Motor neuron (in vitro differentiated cells): ENCODE measurements at regions not wholly inside any gene's neighbourhood (a gene's known extent, or its start where the extent isn't known, plus 50 kb on each side); places are given as distances from the start of the nearest gene placed in this dataset.
A peak's percentile ranks its signal among the peaks of the same experiment; 100 is the strongest.

ENCODE experiments used
- ATAC-seq, 8 experiments: fragments of 200-7000 bp; cut with Tn5 transposase; replicated peaks in 6 of 8; 2 replicates each; pipeline ENCODE4 v1.8.0; 2021; ENCODE audit warnings: mild to moderate bottlenecking in 8 of 8, moderate library complexity in 8 of 8
- H3K27ac ChIP-seq, 2 donors: fragments of 250-450 bp; sonication (Bioruptor Pico); 2 replicates each; pipeline ENCODE4 v1.9.0; 2021; ENCODE audit warnings: antibody characterized with exemption in 2 of 2, mild to moderate bottlenecking in 2 of 2, moderate library complexity in 1 of 2
- H3K4me1 ChIP-seq, 2 donors: fragments of 250-450 bp; sonication (Bioruptor Pico); replicated peaks in 1 of 2; 2 replicates each; pipeline ENCODE4 v1.6.1; 2021; ENCODE audit warnings: antibody characterized with exemption in 2 of 2, mild to moderate bottlenecking in 2 of 2, moderate library complexity in 1 of 2
- H3K4me3 ChIP-seq, 5 donors: fragments of 250-450 bp; sonication (Bioruptor Pico); 2 replicates each; pipeline ENCODE4 v1.9.0; 2021; ENCODE audit warnings: antibody characterized with exemption in 5 of 5, mild to moderate bottlenecking in 5 of 5, moderate library complexity in 4 of 5
- WGBS, 10 experiments: fragments of 450-650 bp; shearing (Covaris generic); methylation state at CpG; one replicate each; pipeline ENCODE4 v1.0.0; 2022; 5-methylcytosine and 5-hydroxymethylcytosine counted together
- in situ Hi-C, 9 experiments: fragments of 400-800 bp; cut with MboI; loops; one replicate each; pipeline ENCODE4 v1.15.0; 2021; ENCODE audit warnings: low sequenced_read_pairs in 9 of 9, low pct_unique_long_range_greater_than_20kb in 2 of 9; ENCODE audit not compliant: unreplicated experiment in 9 of 9

GRCh38 chr6:37580176-37580955, 80.7 kb upstream of the CCDC167 start:
- H3K27ac ChIP-seq = no peak overlapping the region
- no peak overlapping the region for H3K4me3 ChIP-seq
- ATAC-seq = peak in 1 of 8 experiments; percentile 22
- in situ Hi-C loops = no loop called here
- peaks cover 36 to 39% of the 10 kb centered on the region in 2 donors for H3K4me1 ChIP-seq
- WGBS, 10 experiments = 40 to 98% (median 89%) methylated on average over 3 to 9 of the region's 11 CpGs

GRCh38 chr6:37579444-37580067, 79.9 kb upstream of the CCDC167 start:
- Histone ChIP-seq H3K4me1 (peaks cover 32 to 35% of the 10 kb centered on the region in 2 donors), H3K27ac (no peak overlapping the region), H3K4me3 (no peak overlapping the region)
- no peak for ATAC-seq
- in situ Hi-C loops = no loop called here
- WGBS, 10 experiments = 19 to 100% (median 79%) methylated on average over 1 to 7 of the region's 7 CpGs; no CpG with 5 or more reads in 1 of the 10 experiments

- Histone ChIP-seq H3K27ac (no peak overlapping the region), H3K4me3 (no peak overlapping the region), H3K4me1 (peaks cover 29 to 33% of the 10 kb centered on the region in 2 donors)
- in situ Hi-C loops = no loop called here
- no peak for ATAC-seq
- WGBS, 10 experiments = 83 to 100% (median 92%) methylated on average over 1 to 6 of the region's 12 CpGs; no CpG with 5 or more reads in 3 of the 10 experiments
Measured at GRCh38 chr6:37578104-37578503, 78.4 kb upstream of the CCDC167 start.

- no peak overlapping the region for H3K4me3 ChIP-seq
Measured at GRCh38 chr6:37576336-37576737, 76.6 kb upstream of the CCDC167 start.

GRCh38 chr6:37575221-37575620, 75.5 kb upstream of the CCDC167 start:
- Histone ChIP-seq H3K27ac (no peak overlapping the region), H3K4me3 (no peak overlapping the region), H3K4me1 (peaks cover 38 to 42% of the 10 kb centered on the region in 2 donors)
- in situ Hi-C loops = no loop called here
- no peak for ATAC-seq
- WGBS, 10 experiments = 71 to 100% (median 86%) methylated on average over 1 to 4 of the region's 4 CpGs; no CpG with 5 or more reads in 2 of the 10 experiments

More at GRCh38 chr6:37576336-37576737, 76.6 kb upstream of the CCDC167 start:
- ATAC-seq = peak in 7 of 8 experiments; percentile 90 to 99 (median 98)
- Histone ChIP-seq H3K27ac (peak overlapping the region; percentile 32 to 53), H3K4me1 (peaks cover 26 to 31% of the 10 kb centered on the region in 2 donors)
- in situ Hi-C loops = no loop called here
- WGBS, 10 experiments = 0 to 90% (median 74%) methylated on average over 1 to 6 of the region's 7 CpGs; no CpG with 5 or more reads in 4 of the 10 experiments

GRCh38 chr6:37572334-37572733, 72.6 kb upstream of the CCDC167 start:
- H3K4me1 ChIP-seq = peaks cover 49 to 50% of the 10 kb centered on the region in 2 donors
- in situ Hi-C loops = no loop called here
- 92 to 100% (median 92%) methylated on average over 1 to 2 of the region's 4 CpGs; no CpG with 5 or more reads in 6 of the 10 experiments for WGBS, 10 experiments

GRCh38 chr6:37570482-37571133, 70.9 kb upstream of the CCDC167 start:
- 10 to 82% (median 50%) methylated on average over 1 to 16 of the region's 26 CpGs; no CpG with 5 or more reads in 1 of the 10 experiments for WGBS, 10 experiments
- Histone ChIP-seq H3K27ac (peak overlapping the region; percentile 6 to 21), H3K4me1 (peaks cover 42 to 45% of the 10 kb centered on the region in 2 donors), H3K4me3 (no peak overlapping the region)
- no peak for ATAC-seq
- in situ Hi-C loops = no loop called here

More at GRCh38 chr6:37572334-37572733, 72.6 kb upstream of the CCDC167 start:
- no peak overlapping the region for H3K27ac ChIP-seq
- ATAC-seq = no peak
- no peak overlapping the region for H3K4me3 ChIP-seq

GRCh38 chr6:37569743-37570481, 70.2 kb upstream of the CCDC167 start:
- H3K4me3 ChIP-seq = no peak overlapping the region
- 33 to 100% (median 79%) methylated on average over 2 to 9 of the region's 13 CpGs for WGBS, 10 experiments
- peak overlapping the region in 1 of 2 donors; percentile 21 for H3K27ac ChIP-seq
- in situ Hi-C loops = no loop called here
- H3K4me1 ChIP-seq = peaks cover 41 to 44% of the 10 kb centered on the region in 2 donors
- ATAC-seq = no peak

GRCh38 chr6:37569317-37569716, 69.6 kb upstream of the CCDC167 start:
- in situ Hi-C loops = no loop called here
- ATAC-seq = no peak
- Histone ChIP-seq H3K27ac (peak overlapping the region in 1 of 2 donors; percentile 9), H3K4me3 (no peak overlapping the region), H3K4me1 (peaks cover 47 to 50% of the 10 kb centered on the region in 2 donors)
- 83 to 93% (median 89%) methylated on average over 3 to 4 of the region's 4 CpGs; no CpG with 5 or more reads in 6 of the 10 experiments for WGBS, 10 experiments

- Histone ChIP-seq H3K27ac (peak overlapping the region in 1 of 2 donors; percentile 85), H3K4me3 (no peak overlapping the region), H3K4me1 (peaks cover 55 to 60% of the 10 kb centered on the region in 2 donors)
- in situ Hi-C loops = no loop called here
- no peak for ATAC-seq
- WGBS, 10 experiments = 14 to 75% (median 20%) methylated on average over 1 to 3 of the region's 3 CpGs; no CpG with 5 or more reads in 3 of the 10 experiments
Measured at GRCh38 chr6:37566950-37567349, 67.3 kb upstream of the CCDC167 start.

GRCh38 chr6:37566111-37566949, 66.6 kb upstream of the CCDC167 start:
- in situ Hi-C loops = no loop called here
- ATAC-seq = peak; percentile 63 to 97 (median 68)
- WGBS, 10 experiments = 0 to 100% (median 39%) methylated on average over 1 to 7 of the region's 28 CpGs; no CpG with 5 or more reads in 2 of the 10 experiments
- Histone ChIP-seq H3K4me1 (peaks cover 50 to 56% of the 10 kb centered on the region in 2 donors), H3K4me3 (peak overlapping the region; percentile 7 to 26 (median 16)), H3K27ac (peak overlapping the region; percentile 85 to 94)
